Naive B cell (primary cell): ENCODE measurements at regions not wholly inside any gene's neighbourhood (a gene's known extent, or its start where the extent isn't known, plus 50 kb on each side); places are given as distances from the start of the nearest gene placed in this dataset.
"Not testable (repeated sequence)": the region's sequence is repeated elsewhere in the genome, so short reads cannot be mapped to it uniquely, and the experiment has no call there.

Experiments used
- ATAC-seq, 2 donors: fragments of 150-1000 bp; cut with Tn5 transposase; 2 replicates each; pipeline ENCODE4 v1.10.0; 2021; ENCODE audit warnings: low read depth in 2 of 2, mild to moderate bottlenecking in 2 of 2, moderate library complexity in 2 of 2
- DNase-seq: peaks from one replicate; pipeline ENCODE4 v3.0.0; 2022
- H3K27ac Mint-ChIP-seq, 6 donors: one replicate each; pipeline ENCODE4 v1.8.0; 2020 to 2022; ENCODE audit warnings: mild to moderate bottlenecking in 6 of 6, mixed read lengths in 6 of 6, moderate library complexity in 5 of 6, inconsistent platforms in 2 of 6
- H3K27me3 Mint-ChIP-seq, 3 donors: one replicate each; pipeline ENCODE4 v1.8.0; 2021 to 2022; ENCODE audit warnings: mixed read lengths in 3 of 3, mild to moderate bottlenecking in 1 of 3
- H3K36me3 Mint-ChIP-seq, 2 donors: one replicate each; pipeline ENCODE4 v1.8.0; 2020 to 2022; ENCODE audit warnings: mixed read lengths in 2 of 2, inconsistent platforms in 1 of 2, mild to moderate bottlenecking in 1 of 2
- H3K4me1 Mint-ChIP-seq, 3 donors: one replicate each; pipeline ENCODE4 v1.8.0; 2020 to 2022; ENCODE audit warnings: mixed read lengths in 3 of 3, inconsistent platforms in 1 of 3, mild to moderate bottlenecking in 1 of 3, moderate library complexity in 1 of 3
- H3K4me3 Mint-ChIP-seq, 8 donors: one replicate each; pipeline ENCODE4 v1.8.0; 2020 to 2022; ENCODE audit warnings: mild to moderate bottlenecking in 8 of 8, mixed read lengths in 8 of 8, moderate library complexity in 8 of 8, inconsistent platforms in 2 of 8
- H3K9me3 Mint-ChIP-seq, 7 donors: one replicate each; pipeline ENCODE4 v1.8.0; 2020 to 2022; ENCODE audit warnings: mixed read lengths in 7 of 7, mild to moderate bottlenecking in 5 of 7, inconsistent platforms in 2 of 7, moderate library complexity in 1 of 7

- ATAC-seq, result no peak
- no peak overlapping the region for H3K4me3 Mint-ChIP-seq
- H3K9me3 Mint-ChIP-seq, result peaks cover 0 to 8% (median 3%) of the 10 kb centered on the region in 7 donors
- no peak for DNase-seq
- H3K27ac Mint-ChIP-seq, result no peak overlapping the region
- no peaks in the 10 kb centered on the region for H3K4me1 Mint-ChIP-seq
- H3K36me3 Mint-ChIP-seq, result no peaks in the 10 kb centered on the region
- H3K27me3 Mint-ChIP-seq, result no peaks in the 10 kb centered on the region
These were observed 60.4 kb upstream of the PDHA2 start for GRCh38 chr4:95779447-95779846.

DNA sequence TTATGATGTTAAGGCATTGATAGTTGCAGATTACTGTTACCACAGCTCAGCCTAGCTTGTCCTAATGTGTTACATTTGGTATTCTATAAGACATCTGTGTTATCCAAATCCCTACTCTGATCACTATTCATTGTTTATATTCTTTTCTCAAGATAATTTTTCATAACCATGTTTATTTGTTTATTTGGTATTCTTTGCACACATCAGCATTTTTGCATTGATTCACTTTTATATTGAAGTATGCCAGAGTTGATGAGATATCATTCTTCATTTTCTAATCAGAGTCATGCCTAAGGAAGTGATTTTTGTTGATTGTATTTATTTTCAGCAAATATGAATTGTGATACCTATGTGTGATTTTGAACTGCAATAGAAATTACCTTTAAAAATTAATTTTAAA lies 61.2 kb upstream of the PDHA2 start:
- DNase-seq, result no peak
- Mint-ChIP-seq H3K27ac (no peak overlapping the region), H3K4me1 (no peaks in the 10 kb centered on the region), H3K9me3 (peaks cover 0 to 8% (median 3%) of the 10 kb centered on the region in 7 donors), H3K27me3 (no peaks in the 10 kb centered on the region), H3K4me3 (no peak overlapping the region), H3K36me3 (no peaks in the 10 kb centered on the region)
- ATAC-seq, result no peak

- H3K36me3 Mint-ChIP-seq, H3K4me1 Mint-ChIP-seq, H3K4me3 Mint-ChIP-seq, H3K27ac Mint-ChIP-seq, ATAC-seq, DNase-seq, H3K27me3 Mint-ChIP-seq: not testable (repeated sequence)
- H3K9me3 Mint-ChIP-seq, result peaks cover 0 to 18% (median 6%) of the 10 kb centered on the region in 7 donors
These were observed 69.3 kb upstream of the PDHA2 start for GRCh38 chr4:95770605-95771004.

- Mint-ChIP-seq H3K27ac (no peak overlapping the region), H3K4me1 (no peaks in the 10 kb centered on the region)
- ATAC-seq, result no peak
These were observed 74.9 kb upstream of the PDHA2 start for GRCh38 chr4:95764961-95765360.

DNA sequence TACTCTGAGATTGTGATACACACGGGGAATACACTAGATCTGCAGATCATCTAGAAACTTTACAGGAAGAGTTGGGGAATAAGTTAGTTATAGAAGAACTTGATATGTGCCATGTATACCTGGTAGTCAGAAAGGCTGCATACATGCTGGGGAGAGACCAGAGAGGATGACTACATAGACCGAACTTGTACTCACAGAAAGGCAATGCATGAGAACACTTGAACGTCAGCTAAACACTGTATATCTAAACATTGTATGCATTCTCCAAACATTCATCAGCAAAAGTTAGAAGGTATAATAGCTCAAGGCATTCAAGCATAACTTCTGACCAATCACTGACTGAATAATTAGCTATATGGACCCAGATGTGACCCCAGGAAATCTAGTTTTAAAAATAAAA lies 78.0 kb upstream of the PDHA2 start:
- ATAC-seq (no peak), DNase-seq (no peak)
- H3K4me3 Mint-ChIP-seq, result no peak overlapping the region
- H3K27ac Mint-ChIP-seq, result no peak overlapping the region
- H3K36me3 Mint-ChIP-seq, result no peaks in the 10 kb centered on the region
- peaks cover 0 to 9% (median 5%) of the 10 kb centered on the region in 7 donors for H3K9me3 Mint-ChIP-seq
- no peaks in the 10 kb centered on the region for H3K4me1 Mint-ChIP-seq
- no peaks in the 10 kb centered on the region for H3K27me3 Mint-ChIP-seq

More at GRCh38 chr4:95764961-95765360, 74.9 kb upstream of the PDHA2 start:
- H3K27me3 Mint-ChIP-seq, result no peaks in the 10 kb centered on the region
- no peak overlapping the region for H3K4me3 Mint-ChIP-seq
- no peaks in the 10 kb centered on the region for H3K36me3 Mint-ChIP-seq
- H3K9me3 Mint-ChIP-seq, result peaks cover 0 to 9% (median 5%) of the 10 kb centered on the region in 7 donors
- DNase-seq, result no peak

DNA sequence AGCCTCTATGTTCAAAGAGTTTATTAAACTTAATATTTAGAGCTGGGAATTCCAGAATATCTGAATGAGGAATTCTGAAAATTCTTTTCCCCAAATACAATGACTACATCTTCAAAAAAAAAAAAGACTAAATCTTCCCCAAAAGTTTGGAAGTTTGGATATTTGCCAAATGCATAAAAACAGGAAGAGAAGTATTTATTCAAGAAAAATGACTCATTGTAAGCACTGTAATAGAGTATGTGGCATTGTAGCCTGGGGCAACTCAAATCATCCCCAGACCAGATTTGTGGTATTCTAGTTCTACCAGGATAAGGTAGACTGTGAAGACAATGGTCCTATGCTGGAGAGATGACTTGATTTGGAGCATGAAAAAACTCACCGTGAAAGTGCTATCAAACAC lies 78.5 kb upstream of the PDHA2 start:
- H3K4me3 Mint-ChIP-seq, result no peak overlapping the region
- peaks cover 0 to 9% (median 5%) of the 10 kb centered on the region in 7 donors for H3K9me3 Mint-ChIP-seq
- H3K4me1 Mint-ChIP-seq, result no peaks in the 10 kb centered on the region
- H3K36me3 Mint-ChIP-seq, result no peaks in the 10 kb centered on the region
- H3K27ac Mint-ChIP-seq, result no peak overlapping the region
- DNase-seq (no peak), ATAC-seq (no peak)
- H3K27me3 Mint-ChIP-seq, result no peaks in the 10 kb centered on the region

DNA sequence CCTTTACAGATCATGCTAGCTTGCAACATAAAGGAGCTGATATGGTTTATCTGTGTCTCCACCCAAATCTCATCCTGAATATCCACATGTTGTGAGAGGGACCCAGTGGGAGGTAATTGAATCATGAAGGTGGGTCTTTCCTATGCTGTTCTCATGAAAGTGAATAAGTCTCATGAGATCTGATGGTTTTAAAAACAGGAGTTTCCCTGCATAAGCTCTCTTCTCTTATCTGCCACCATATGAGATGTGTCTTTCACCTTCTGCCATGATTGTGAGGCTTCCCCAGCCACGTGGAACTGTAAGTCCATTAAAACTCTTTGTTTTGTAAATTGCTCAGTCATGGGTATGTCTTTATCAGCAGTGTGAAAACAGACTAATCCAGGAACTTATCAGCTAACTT lies 79.2 kb upstream of the PDHA2 start:
- not testable (repeated sequence) for H3K4me3 Mint-ChIP-seq, H3K36me3 Mint-ChIP-seq, H3K4me1 Mint-ChIP-seq, H3K9me3 Mint-ChIP-seq, DNase-seq, ATAC-seq, H3K27me3 Mint-ChIP-seq, H3K27ac Mint-ChIP-seq

DNA sequence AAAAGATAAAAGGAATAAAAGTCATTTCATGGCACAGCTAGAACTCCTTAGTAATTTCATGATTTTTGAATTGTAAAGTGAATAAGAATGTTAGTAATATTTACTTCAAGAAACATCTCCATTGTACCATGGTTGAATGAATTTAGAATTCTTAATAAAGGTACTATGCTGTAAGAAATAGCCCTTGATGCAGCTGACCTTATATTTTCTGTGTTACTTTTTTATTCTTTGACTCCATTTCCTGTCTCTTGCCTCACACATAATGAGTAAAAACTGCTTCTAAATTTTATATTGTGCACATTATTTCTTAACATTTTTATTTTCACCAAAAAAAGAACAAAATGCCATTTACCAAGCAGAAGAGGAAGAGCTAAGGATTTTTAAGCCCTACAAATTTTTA lies 81.9 kb upstream of the PDHA2 start:
- DNase-seq (no peak), ATAC-seq (no peak)
- H3K4me1 Mint-ChIP-seq, result no peaks in the 10 kb centered on the region
- no peaks in the 10 kb centered on the region for H3K36me3 Mint-ChIP-seq
- peaks cover 0 to 4% (median 3%) of the 10 kb centered on the region in 7 donors for H3K9me3 Mint-ChIP-seq
- H3K27me3 Mint-ChIP-seq, result no peaks in the 10 kb centered on the region
- no peak overlapping the region for H3K4me3 Mint-ChIP-seq
- no peak overlapping the region for H3K27ac Mint-ChIP-seq

DNA sequence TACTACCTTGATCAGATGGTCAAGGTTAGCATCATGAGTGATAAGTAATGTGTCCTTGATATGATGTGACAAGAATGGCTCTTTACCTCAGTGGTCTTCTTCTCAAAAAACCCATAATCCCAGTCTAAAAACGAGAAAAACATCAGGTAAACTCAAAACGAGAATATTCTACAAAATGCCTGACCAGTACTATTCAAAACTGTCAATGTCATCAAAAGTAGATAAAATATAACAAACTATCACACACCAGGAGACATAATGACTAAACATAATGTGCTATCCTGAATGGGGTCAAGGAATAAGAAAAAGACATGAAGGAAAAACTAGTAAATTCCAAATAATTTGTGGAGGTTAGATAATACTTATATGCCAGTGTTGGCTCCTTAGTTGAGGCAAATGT lies 85.2 kb upstream of the PDHA2 start:
- H3K4me1 Mint-ChIP-seq, result no peaks in the 10 kb centered on the region
- ATAC-seq (no peak), DNase-seq (no peak)
- H3K9me3 Mint-ChIP-seq, result peaks cover 0 to 6% (median 3%) of the 10 kb centered on the region in 7 donors
- H3K27me3 Mint-ChIP-seq, result no peaks in the 10 kb centered on the region
- no peak overlapping the region for H3K4me3 Mint-ChIP-seq
- no peak overlapping the region for H3K27ac Mint-ChIP-seq
- H3K36me3 Mint-ChIP-seq, result no peaks in the 10 kb centered on the region

DNA sequence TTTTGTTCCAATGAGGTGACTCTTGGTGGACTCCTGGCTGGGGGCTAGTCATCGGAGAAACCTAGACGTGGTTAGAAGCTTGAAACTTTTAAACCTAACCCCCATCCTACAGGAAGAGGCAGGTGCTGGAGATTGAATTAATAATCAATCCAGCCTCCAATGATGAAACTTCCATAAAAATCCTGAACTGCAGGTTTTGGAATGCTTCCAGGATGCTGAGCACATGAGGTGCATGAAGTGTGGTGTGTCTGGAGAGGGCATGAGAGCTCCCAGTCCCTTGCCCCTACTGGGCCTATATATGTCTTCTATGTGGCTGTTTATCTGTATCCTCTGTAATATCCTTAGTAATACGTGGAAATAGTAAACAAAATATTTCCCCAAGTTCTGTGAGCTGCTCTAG lies 90.7 kb upstream of the PDHA2 start:
- Mint-ChIP-seq H3K36me3 (no peaks in the 10 kb centered on the region), H3K27me3 (no peaks in the 10 kb centered on the region), H3K9me3 (peaks cover 0 to 11% (median 5%) of the 10 kb centered on the region in 7 donors), H3K27ac (no peak overlapping the region), H3K4me3 (no peak overlapping the region), H3K4me1 (no peaks in the 10 kb centered on the region)
- ATAC-seq (no peak), DNase-seq (no peak)

GRCh38 chr4:95742872-95743271 lies 97.0 kb upstream of the PDHA2 start:
- H3K9me3 Mint-ChIP-seq, result peaks cover 4 to 17% (median 9%) of the 10 kb centered on the region in 7 donors
- H3K27ac Mint-ChIP-seq, result no peak overlapping the region
- no peaks in the 10 kb centered on the region for H3K27me3 Mint-ChIP-seq
- H3K36me3 Mint-ChIP-seq, result no peaks in the 10 kb centered on the region
- DNase-seq (no peak), ATAC-seq (no peak)
- no peak overlapping the region for H3K4me3 Mint-ChIP-seq
- no peaks in the 10 kb centered on the region for H3K4me1 Mint-ChIP-seq

GRCh38 chr4:95742179-95742578 lies 97.7 kb upstream of the PDHA2 start:
- H3K4me3 Mint-ChIP-seq, result no peak overlapping the region
- ATAC-seq (no peak), DNase-seq (no peak)
- H3K4me1 Mint-ChIP-seq, result no peaks in the 10 kb centered on the region
- peaks cover 4 to 17% (median 9%) of the 10 kb centered on the region in 7 donors for H3K9me3 Mint-ChIP-seq
- H3K27ac Mint-ChIP-seq, result no peak overlapping the region
- no peaks in the 10 kb centered on the region for H3K27me3 Mint-ChIP-seq
- no peaks in the 10 kb centered on the region for H3K36me3 Mint-ChIP-seq

DNA sequence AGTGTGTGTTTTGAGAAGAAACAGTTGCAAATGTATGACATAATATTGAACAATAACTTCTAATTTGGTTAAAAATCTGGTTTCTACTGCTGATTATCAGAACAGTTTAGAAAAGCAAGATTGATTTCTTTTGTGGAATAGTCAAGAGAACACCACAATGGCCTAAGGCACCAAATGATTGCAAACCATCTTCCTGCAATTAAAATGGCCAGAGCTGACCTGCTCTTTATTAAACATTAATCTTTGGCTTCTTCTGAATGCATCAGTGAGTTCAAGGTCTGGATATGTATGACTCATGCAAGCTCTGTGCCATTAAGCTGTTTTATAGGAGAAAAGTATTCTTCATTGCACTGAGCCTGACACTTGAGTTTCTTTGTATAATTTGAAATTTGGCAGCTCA lies 107.8 kb upstream of the PDHA2 start:
- no peaks in the 10 kb centered on the region for H3K27me3 Mint-ChIP-seq
- H3K4me1 Mint-ChIP-seq, result no peaks in the 10 kb centered on the region
- no peak overlapping the region for H3K27ac Mint-ChIP-seq
- DNase-seq (no peak), ATAC-seq (no peak)
- no peaks in the 10 kb centered on the region for H3K36me3 Mint-ChIP-seq
- H3K9me3 Mint-ChIP-seq, result peaks cover 0 to 9% (median 0%) of the 10 kb centered on the region in 7 donors
- H3K4me3 Mint-ChIP-seq, result no peak overlapping the region

DNA sequence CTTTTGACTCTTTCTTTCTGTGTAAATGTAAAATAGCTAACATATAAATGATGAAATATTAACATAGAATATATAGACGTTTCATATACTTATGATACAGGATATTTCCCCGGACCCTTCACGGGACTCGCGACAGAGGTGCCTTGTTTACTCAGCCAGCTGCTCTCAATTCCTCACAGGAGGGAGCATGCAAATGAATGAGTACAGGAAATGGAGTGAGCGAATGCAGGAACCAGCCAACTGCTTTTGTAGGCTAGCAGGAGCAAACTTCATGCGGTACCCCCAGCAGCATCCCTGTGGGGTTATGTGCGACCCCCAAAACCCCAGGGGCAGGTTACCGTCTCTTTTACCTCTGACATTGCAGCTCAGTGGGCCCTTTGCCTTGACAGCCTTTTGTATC lies 110.3 kb upstream of the PDHA2 start:
- Mint-ChIP-seq H3K9me3 (peaks cover 0 to 6% (median 0%) of the 10 kb centered on the region in 7 donors), H3K4me1 (no peaks in the 10 kb centered on the region), H3K27me3 (no peaks in the 10 kb centered on the region), H3K4me3 (no peak overlapping the region), H3K27ac (no peak overlapping the region), H3K36me3 (no peaks in the 10 kb centered on the region)
- DNase-seq (no peak), ATAC-seq (no peak)

- DNase-seq, result no peak
- no peak for ATAC-seq
- Mint-ChIP-seq H3K9me3 (peaks cover 0 to 8% (median 0%) of the 10 kb centered on the region in 7 donors), H3K4me1 (no peaks in the 10 kb centered on the region), H3K27me3 (no peaks in the 10 kb centered on the region), H3K36me3 (no peaks in the 10 kb centered on the region), H3K4me3 (no peak overlapping the region), H3K27ac (peak overlapping the region in 1 of 6 donors; percentile 51)
These were observed 111.7 kb upstream of the PDHA2 start for GRCh38 chr4:95728145-95728544.
